PFSK-1 (cell line): ENCODE measurements at regions not wholly inside any gene's neighbourhood (a gene's known extent, or its start where the extent isn't known, plus 50 kb on each side); places are given as distances from the start of the nearest gene placed in this dataset.

Experiments
- POLR2AphosphoS5 ChIP-seq: IDR thresholded peaks from 2 replicates; pipeline ENCODE4 v1.6.1; 2012; ENCODE audit warnings: low read depth, mild to moderate bottlenecking, control low read depth, low read length, moderate library complexity
- REST ChIP-seq, 2 experiments: IDR thresholded peaks; 2 replicates each; pipeline versions ENCODE4 v1.6.1 to v1.8.0; 2011 to 2012; ENCODE audit warnings: low read depth in 2 of 2, low read length in 2 of 2, control low read depth in 1 of 2, inconsistent platforms in 1 of 2, mild to moderate bottlenecking in 1 of 2, moderate library complexity in 1 of 2; ENCODE audit not compliant: insufficient read depth in 1 of 2
- SIN3A ChIP-seq: IDR thresholded peaks from 2 replicates; pipeline ENCODE4 v1.6.1; 2012; ENCODE audit warnings: mild to moderate bottlenecking, low read length, moderate library complexity, borderline replicate concordance; ENCODE audit not compliant: insufficient read depth

DNA sequence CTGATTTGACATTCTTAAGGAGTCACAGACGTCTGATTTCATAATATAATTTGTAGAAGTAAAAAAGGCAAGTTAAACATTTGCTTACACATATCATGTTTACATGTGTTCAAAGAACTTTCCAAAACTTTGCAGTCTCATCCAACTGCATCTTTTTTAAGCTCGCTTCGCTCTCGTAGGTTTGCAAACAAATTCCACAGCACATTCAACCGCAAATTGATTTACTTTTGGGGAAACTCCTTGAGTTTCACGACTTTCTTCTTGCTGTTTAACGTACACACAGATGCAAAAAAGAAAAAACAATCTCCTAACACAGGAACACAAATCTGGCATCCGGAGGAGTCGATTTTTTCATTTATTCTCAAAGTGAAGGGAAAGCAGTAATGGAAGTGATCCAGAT lies 1149.5 kb downstream of the VRK1 start:
- TF ChIP-seq REST (IDR thresholded peaks at IDR 0.05; ENCODE audit: insufficient read depth in 1 of 2, low read depth in 2 of 2, low read length in 2 of 2), result no peak
- TF ChIP-seq SIN3A, result no peak
- TF ChIP-seq POLR2AphosphoS5, result no peak
